GM19438 (cell line): ENCODE measurements at regions not wholly inside any gene's neighbourhood (a gene's known extent, or its start where the extent isn't known, plus 50 kb on each side); places are given as distances from the start of the nearest gene placed in this dataset.

Experiments used
- ATAC-seq: cut with Tn5 transposase; IDR thresholded peaks from one replicate; pipeline ENCODE4 v1.9.1; 2021; ENCODE audit warnings: low read depth; ENCODE audit not compliant: unreplicated experiment

DNA sequence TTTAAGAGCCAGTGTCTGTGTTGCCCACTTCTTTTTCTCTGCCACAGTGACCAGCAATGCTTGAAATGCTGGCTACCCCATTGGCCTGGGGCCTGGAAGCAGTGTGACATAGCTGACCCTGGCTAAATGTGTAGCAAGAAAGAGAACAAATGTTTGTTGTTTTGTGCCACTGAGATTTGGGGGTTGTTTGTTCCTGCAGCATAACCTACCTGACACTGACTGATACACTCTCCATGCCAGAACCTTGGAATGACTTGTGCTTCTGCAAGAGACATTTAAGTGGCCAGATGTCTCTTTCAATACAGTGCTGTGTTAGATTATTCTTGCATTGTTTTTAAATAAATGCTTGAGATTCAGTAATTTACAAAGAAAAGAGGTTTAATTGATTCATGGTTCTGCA, 411.5 kb downstream of the TYW1 start:
- no peak for ATAC-seq

DNA sequence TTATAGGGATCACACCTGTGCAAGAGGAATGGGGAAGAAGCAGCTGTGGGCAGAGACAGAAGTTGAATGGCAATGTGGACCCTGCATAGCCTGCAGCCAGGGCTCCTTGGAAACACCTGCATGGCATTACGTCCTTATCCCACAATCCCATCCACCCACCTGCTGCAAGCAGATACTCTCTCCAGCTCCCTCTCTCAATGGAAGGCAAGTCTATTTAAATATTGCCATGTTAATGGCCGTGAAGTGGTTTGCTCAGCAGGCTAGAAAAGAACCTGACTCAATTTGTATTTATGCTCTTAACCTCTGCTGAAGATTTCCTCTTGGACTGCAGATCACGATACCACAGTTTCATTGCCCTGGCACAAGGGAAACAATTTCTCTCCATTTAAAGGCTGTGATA, 417.0 kb downstream of the TYW1 start:
- no peak for ATAC-seq

DNA sequence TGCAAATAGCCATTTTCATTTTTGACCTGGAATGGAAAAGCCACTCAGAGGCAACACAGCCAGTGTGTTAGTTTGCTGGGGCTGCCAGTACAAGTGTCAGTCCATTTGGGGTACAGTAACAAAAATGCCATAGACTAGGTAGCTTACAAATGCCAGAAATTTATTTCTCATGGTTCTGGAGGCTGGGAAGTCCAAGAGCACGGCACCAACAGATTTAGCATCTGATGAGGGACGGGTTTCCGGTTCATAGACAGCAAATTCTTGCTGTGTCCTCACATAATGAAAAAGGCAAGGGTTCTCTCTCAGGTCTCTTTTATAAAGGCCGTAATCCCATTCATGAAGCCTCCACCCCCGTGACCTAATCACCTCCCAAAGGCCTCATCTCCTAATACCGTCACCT, 418.2 kb downstream of the TYW1 start:
- ATAC-seq, result no peak

DNA sequence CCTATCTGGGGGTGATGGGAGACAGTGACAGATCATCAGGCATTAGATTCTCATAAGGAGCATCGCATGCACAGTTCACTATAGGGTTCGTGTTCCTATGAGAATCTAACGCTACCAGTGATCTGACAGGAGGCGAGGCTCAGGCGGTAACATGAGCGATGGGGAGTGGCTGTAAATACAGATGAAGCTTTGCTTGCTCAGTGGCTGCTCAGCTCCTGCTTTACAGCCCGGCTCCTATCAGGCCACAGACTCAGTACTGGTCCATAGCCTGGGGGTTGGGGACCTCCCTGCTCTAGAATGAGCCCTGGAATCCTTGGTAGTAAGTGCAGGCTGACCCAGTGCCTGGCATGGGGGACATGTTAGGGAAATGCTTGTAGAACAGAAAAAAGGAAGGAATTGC, 426.0 kb downstream of the TYW1 start:
- ATAC-seq, result no peak

DNA sequence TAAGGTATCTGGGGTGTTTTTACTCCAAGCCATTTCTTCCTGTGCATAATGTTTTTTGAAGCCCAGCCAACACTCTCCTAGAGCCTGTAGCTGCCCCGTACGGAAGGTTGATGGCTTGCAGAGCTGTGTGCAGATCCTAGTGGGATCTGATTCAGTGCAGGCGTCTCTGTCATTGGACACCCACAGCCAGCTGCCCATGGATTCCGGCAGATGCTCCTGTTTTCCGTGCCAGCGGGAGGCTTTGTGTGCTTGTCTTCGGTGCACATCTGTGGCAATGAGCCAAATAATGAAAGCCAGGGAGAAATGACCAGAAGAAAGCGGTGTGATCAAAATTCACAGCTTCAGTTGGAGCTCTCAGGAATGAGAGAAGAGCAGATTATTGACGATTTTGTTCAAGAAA, 426.4 kb downstream of the TYW1 start:
- no peak for ATAC-seq

DNA sequence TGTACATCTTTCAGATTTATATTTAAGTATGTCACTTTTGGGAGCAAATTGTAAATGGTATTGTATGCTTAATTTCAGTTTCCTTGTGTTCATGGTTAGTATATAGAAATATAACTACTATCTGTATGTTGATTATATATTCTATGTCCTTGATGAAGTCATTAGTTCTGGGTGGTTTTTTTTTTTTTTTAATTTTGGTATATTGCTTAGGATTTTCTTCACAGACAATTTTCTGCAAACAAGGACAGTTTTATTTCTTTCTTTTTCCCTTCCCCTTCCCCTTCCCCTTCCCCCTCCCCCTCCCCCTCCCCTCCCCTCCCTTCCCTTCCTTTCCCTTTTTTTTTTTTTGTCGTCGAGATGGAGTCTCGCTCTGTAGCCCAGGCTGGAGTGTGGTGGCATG, 430.0 kb downstream of the TYW1 start:
- no peak for ATAC-seq

DNA sequence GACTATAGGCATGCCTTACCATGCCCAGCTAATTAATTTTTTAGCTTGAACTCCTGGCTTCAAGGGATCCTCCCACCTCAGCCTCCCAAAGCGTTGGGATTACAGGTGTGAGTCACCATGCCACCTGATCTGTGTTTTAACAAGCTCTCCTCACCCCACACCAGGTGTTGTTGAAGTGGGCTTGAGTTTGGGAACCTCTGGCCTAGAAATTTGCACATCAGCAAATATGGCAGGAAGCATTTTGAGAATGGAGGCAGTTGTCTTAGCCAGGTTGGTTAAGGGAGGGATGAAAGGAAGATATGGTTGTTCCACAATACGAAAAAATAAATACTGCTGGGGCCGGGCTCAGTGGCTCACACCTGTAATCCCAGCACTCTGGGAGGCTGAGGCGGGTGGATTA, 433.1 kb downstream of the TYW1 start:
- no peak for ATAC-seq

DNA sequence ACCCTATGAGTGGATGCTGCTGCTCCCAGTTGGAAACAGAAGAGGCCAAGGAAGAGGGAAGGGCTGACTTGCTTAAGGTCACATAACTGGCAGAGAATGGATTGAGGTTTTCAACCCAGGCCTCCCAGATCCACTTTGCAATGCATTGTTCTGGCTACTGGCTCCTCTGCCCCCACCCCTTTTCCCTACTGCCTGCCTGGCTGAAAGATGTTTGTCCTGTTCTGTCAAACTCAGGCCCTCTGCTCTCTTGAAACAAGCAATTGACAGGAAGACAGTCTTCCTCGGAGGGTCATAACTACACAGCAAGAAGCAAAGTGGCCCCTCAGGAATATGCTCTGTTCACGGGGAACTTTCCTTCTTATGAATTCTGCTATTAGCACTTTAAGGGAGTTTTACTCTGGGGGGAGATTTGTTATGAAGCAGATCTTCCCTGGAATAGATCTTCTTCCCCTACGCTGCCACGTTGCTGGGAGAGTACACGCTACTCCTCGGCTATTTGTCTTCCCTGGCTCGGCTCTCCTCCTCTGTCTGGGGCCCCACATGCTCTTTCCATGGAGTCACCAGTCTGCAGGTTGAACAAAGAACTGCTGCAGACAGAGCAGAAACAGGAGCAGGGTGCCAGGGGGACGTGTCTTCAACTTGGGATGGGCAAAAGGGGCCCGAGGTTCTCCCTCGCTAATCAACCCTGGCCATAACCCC, 436.1 kb downstream of the TYW1 start:
- ATAC-seq, result no peak

DNA sequence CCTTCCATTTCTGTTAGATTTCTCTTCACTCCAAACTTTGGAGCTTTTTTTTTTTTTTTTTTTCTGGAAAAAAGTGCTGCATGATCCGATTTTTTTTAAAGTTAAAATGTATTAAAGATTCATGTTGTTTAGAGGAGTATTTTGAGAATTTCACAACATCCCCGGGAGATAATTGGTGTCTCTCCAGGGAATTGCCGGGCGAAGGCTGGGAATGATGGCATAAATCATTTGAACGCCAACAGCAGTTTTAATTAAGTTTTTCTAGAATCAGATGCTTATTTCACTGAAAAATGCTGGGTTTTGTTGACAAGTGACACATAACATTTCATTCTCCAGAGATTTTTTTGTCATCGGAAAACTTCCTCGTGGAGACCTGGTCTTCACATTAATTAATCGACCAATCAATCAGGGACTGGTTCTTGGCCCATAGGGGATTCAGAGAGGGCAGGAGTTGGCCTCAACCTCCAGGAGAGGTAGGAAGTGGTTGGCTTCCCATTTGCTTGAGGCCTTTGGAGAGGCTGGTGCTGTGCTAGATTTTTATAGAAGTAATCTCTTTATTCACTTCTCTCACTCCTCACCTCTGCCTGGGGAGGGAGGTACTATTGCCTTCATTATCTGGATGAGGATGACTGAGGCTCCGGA, 439.4 kb downstream of the TYW1 start:
- ATAC-seq, result no peak

DNA sequence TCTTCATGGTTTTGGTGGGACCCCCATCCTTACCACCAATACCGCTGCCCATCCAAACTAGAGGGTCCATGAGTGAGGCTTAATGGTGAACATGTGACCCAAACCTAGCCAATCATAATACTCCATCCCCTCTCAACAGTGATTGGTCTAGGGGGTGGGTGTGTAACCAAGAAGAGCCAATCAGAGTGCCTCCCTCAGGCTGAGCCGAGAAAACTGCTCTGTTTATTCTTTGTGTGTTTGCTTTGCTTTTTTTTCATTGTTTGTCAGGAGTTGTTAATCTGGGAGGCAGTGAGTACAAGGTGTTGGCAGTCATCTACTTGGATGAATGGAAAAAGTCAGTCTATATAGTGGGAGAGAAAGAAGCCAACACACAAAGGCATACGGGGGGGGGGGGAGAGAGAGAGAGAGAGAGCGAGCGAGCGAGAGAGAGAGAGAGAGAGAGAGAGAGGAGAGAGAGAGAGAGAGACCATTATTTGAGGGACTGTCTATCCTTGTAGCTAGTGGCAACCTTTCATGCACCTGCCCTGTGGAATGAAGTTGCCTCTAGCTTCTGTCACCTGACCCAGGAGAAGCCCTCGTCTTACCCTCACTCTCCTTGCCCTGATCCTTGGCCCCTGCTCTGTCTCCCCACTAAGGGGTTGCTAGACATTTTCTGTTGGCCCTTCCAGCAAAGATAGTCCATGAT, 441.7 kb downstream of the TYW1 start:
- no peak for ATAC-seq

DNA sequence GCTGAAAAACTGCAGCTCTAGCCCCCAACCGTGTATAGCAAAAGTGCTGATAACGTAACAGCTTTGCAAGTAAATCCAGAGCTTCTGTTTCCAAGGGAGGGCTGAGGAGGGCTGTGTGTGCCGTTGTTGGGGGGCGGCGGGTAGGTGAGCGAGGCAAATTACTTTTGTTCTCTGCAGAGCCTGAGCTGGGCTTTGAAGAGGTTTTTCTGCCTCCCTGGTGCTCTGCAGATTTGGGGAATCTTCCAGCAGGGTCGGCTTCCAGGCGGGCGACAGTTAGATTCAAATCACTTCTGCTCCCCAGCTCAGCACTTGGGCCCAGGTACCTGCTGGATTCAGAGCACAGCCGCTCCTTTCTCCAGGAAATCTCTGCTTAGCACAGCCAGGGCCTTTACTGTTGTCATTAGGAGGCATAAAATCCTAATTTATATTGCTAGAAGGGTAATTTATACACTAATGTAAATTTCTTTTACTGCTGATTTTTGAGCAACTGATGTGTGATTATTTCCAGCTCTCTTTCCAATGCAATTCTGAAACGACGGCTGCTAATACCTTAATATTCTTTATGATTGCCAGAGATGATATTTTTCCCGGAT, 442.4 kb downstream of the TYW1 start:
- ATAC-seq, result no peak

DNA sequence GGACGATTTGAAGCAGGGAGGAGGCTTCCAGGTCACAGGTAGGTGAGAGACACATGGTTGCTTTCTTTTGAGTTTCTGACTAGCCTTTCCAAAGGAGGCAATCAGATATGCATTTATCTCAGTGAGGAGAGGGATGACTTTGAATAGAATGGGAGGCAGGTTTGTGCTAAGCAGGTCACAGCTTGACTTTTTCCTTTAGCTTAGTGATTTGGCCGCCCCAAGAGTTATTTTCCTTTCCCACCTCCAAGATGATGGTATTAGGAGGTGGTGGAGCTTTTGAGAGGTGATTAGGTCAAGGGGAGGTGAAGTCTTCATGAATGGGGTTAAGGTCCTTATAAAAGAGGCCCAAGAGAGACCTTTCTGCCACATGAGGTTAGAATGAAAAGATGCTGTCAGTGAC, 443.7 kb downstream of the TYW1 start:
- no peak for ATAC-seq

DNA sequence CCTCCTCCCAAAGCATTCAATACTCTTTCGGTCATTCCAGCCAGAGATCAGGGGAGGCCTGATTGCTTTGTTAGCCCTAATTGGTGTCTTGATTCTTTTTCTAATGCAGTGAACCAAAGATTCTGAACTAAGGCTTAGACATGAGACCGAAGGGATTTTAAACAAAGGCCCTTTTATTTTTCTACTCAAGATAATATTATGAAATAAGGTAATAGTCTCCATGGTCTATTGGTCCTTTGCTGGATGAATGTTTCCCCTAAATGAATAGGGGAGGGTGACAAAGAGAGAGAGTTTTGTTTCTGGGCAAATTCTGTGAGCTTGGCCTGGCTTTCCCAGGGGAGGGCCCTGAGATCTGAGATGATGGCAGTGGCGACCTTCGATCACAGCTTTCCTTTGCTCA, 449.1 kb downstream of the TYW1 start:
- ATAC-seq, result no peak

DNA sequence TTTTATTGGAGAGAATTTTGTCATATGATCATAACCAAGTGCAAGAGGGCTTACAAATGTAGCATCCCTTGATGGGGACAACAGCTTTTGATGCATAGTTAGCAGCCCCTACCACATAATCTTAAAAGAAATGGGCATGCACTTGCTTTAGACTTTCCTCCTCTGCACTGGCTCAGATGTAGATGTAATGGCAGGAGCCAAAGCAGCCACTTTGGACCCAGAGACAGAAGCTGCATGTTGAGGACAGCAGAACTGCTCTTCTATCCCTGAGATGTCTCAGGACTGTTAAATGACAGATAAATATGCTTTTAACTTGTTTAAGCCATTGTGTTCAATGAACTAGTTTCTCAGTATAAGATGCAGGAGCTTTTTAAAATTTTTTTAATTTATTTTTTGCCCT, 450.7 kb downstream of the TYW1 start:
- no peak for ATAC-seq

DNA sequence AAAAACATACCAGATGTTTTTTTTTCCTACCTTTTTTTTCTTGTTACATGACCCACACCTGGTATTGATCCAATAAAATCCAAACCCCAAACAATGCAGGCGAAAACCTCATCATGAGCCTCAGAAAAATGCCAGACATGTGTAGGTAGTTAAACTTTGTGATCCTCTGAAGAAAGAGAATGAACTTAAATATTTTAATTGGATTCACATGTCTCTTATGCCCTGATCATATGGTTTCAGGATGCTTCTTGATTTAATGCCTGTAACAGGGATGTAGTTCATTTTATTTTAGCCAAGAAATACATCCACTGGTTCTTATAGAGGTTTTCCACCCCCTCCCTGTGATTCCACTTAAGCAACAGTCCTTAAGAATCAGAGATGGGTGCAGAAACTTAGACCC, 451.6 kb downstream of the TYW1 start:
- no peak for ATAC-seq

DNA sequence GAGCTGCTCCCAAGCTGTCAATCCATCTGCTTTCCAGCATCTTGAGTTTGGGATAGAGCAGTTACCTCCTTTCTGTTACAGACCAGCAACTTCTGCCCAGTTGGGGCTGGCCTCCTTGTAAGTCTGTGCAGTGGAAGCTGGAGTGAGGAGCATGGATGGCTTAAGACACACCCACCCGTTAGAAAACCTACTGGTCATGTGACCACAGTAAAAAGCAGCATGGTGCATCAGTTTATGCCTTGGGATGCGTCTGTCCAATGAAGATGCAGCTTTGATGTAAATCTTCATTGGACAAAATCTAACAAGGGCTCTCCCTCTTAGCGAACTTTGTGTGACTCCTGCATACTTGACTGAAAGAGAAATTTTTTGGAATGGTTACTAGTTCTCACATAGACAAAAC, 453.5 kb downstream of the TYW1 start:
- ATAC-seq, result no peak

DNA sequence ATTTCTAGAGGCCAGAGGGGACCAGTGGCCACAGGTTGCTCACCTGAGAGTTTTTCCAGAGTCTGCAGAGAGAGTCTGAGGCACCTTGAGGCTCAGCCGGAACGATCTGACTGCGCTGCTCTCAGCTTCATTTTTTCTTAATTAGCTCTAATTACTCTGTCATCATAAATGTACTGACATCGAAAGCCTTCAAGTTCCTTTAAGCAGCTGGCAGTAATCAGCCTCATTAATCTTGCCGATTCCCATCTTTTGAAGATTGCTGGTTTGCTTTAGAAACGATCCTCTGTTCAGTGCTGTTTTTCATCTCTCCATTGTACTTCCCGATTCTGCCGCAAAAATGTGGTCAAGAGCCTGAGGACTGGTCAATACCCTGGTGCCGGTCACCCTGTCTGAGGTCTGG, 454.7 kb downstream of the TYW1 start:
- ATAC-seq, result no peak

DNA sequence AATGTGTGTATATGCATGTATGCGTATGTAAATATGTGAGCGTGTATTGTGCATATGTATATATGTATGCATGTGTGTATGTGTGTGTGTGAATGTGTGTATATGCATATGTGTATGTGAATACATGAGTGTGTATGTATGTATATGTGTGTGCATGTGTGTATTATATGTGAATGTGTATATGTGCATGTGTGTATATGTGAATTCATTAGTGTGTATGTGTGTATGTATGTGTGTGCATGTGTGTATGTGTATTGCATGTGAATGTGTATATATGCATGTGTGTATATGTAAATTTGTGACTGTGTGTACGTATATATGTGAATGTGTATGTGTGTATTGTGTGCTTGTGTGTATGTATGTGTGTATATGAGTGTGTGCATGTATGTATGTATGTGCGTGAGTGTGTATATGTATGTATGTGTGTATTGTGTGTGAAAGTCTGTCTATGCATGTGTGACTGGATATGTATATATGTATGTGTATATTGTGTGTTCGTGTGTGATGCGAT, 455.9 kb downstream of the TYW1 start:
- no peak for ATAC-seq

DNA sequence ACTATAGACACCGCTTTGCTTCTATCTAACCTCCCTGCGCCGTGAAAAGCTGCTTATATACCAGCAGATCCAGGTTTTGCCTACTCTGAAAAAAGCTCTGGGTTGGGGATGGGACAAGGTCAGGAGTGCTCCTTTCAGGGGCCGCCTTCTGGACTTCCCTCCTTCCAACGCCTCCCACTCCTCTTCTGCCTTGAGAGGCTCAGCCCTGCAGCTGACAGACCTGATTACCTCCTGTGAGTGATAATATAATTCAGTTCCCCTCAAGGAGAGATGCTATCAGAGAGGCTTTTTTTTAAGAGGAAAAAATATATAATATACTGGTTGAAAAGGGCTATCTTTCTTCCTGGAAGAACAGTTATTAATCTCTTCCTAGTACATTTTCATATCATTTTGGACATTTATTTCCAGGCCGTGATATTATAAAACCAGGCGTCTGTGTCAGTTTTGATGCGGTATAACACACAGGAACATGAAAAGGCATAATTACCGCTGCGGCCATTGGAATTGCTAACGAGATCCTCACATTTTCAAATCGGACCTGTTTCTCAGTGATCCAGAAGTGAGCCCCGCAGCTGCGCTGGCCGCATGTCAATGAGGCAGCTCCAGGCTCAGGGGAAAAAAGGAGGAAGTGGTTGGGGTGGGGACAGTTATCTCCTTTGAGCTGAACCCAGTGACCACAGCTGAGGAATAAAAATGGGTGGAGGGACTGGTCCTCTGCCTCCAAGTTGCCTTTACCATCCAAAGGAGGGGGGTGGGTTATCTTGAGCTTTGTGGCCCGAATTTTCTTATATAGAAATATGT, 457.1 kb downstream of the TYW1 start:
- ATAC-seq, result no peak

DNA sequence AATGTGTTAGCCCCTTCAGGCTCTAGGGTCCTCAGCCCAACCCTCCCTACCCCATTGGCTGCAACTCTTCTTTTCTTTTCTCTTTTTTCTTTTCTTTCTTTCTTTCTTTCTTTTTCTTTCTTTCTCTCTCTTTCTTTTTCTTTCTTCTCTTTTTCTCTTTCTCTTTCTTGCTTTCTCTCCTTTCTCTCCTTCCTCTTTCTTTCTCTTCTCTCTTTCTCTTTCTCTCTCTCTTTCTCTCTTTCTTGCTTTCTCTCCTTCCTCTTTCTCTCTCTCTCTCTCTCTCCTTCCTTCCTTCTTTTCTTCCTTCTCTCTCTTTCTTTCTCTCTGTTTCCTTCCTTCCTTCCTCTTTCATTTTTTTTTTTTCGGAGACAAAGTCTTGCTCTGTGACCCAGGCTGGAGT, 458.9 kb downstream of the TYW1 start:
- no peak for ATAC-seq

DNA sequence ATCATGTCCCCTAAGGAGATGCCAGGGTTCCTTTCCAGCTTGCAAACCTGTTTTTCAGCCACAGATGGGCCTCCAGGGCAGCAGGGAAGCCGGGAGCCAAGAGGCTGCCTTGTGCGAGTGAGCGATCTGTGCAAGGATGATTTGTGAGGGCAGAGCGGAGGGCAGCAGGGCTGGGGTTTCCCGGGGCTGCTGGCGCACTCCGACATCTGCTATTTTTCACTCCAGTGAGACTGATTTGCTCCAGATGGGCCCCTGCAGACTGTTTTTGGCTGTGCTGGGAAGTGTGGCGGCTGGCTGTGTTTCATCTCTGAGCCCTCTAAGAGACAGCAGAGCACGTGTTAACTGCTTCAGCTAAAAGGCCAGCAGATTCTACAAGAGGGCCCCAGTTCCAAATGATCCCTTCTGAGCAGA, 466.2 kb downstream of the TYW1 start:
- ATAC-seq, result no peak
